ENCODE measurements at regions not wholly inside any gene's neighbourhood (a gene's known extent, or its start where the extent isn't known, plus 50 kb on each side); places are given as distances from the start of the nearest gene placed in this dataset.

- no TSS peak for BruUV-seq (replicated peaks)
- CTCF ChIA-PET = no interaction called here
- Histone ChIP-seq H3K27ac (ENCODE audit: low read length) (no peak overlapping the region), H3K27me3 (ENCODE audit: control insufficient read depth, insufficient read depth, low read length) (no peaks in the 10 kb centered on the region), H3K9me3 (ENCODE audit: control insufficient read depth, insufficient read depth, low read depth, low read length) (no peaks in the 10 kb centered on the region), H3K4me3 (ENCODE audit: low read depth in 2 of 2, low read length in 2 of 2) (no peak overlapping the region), H3K4me1 (ENCODE audit: control insufficient read depth, insufficient read depth, low read length) (no peaks in the 10 kb centered on the region), H3K36me3 (ENCODE audit: control insufficient read depth, insufficient read depth, low read length) (no peaks in the 10 kb centered on the region)
- no peak for TF ChIP-seq POLR2AphosphoS5 (IDR thresholded peaks at IDR 0.05; ENCODE audit: low read depth, low read length)
- TF ChIP-seq CTCF (IDR thresholded peaks at IDR 0.05) = no peak
- TF ChIP-seq REST (IDR thresholded peaks at IDR 0.05; ENCODE audit: insufficient read depth in 1 of 2, low read depth in 2 of 2, low read length in 1 of 2) = no peak
- no peak for TF ChIP-seq TCF7L2 (IDR thresholded peaks at IDR 0.05; ENCODE audit: low read depth, low read length)
- no peak for TF ChIP-seq SIN3A (IDR thresholded peaks at IDR 0.05; ENCODE audit: borderline replicate concordance, insufficient read depth, low read depth, low read length)
- intact Hi-C loops (cut with micrococcal nuclease; ENCODE audit: unreplicated experiment) = no loop called here
- DNase-seq (ENCODE audit: low read depth, low spot score) (no peak), ATAC-seq (no peak)
- in situ Hi-C loops (cut with HindIII; ENCODE audit: low pct_unique_long_range_greater_than_20kb, low sequenced_read_pairs) = no loop called here
- POLR2A ChIA-PET = no interaction called here
These were observed 220.1 kb downstream of the PIK3R1 start for GRCh38 chr5:68435611-68436010.

- CTCF ChIA-PET = no interaction called here
- no peak for ATAC-seq
- H3K4me3 ChIP-seq (ENCODE audit: low read depth in 2 of 2, low read length in 2 of 2) = no peak overlapping the region
- no peak overlapping the region for H3K27ac ChIP-seq (ENCODE audit: low read length)
- H3K27me3 ChIP-seq (ENCODE audit: control insufficient read depth, insufficient read depth, low read length) = no peaks in the 10 kb centered on the region
- in situ Hi-C loops (cut with HindIII; ENCODE audit: low pct_unique_long_range_greater_than_20kb, low sequenced_read_pairs) (no loop called here), intact Hi-C loops (cut with micrococcal nuclease; ENCODE audit: unreplicated experiment) (no loop called here)
- no peaks in the 10 kb centered on the region for H3K9me3 ChIP-seq (ENCODE audit: control insufficient read depth, insufficient read depth, low read depth, low read length)
- TF ChIP-seq SIN3A (IDR thresholded peaks at IDR 0.05; ENCODE audit: borderline replicate concordance, insufficient read depth, low read depth, low read length) (no peak), CTCF (IDR thresholded peaks at IDR 0.05) (no peak), TCF7L2 (IDR thresholded peaks at IDR 0.05; ENCODE audit: low read depth, low read length) (no peak), REST (IDR thresholded peaks at IDR 0.05; ENCODE audit: insufficient read depth in 1 of 2, low read depth in 2 of 2, low read length in 1 of 2) (no peak), POLR2AphosphoS5 (IDR thresholded peaks at IDR 0.05; ENCODE audit: low read depth, low read length) (no peak)
- no peaks in the 10 kb centered on the region for H3K4me1 ChIP-seq (ENCODE audit: control insufficient read depth, insufficient read depth, low read length)
- no peaks in the 10 kb centered on the region for H3K36me3 ChIP-seq (ENCODE audit: control insufficient read depth, insufficient read depth, low read length)
- BruUV-seq (replicated peaks) = no TSS peak
- POLR2A ChIA-PET = interaction anchor here (0.6 kb wide), 1 partner anchor 573 kb away, joined by 4 read pairs; no protein-coding TSS in a partner anchor
- DNase-seq (ENCODE audit: low read depth, low spot score) = no peak
These were observed 221.3 kb downstream of the PIK3R1 start for GRCh38 chr5:68436686-68437520.
